GM19351 (cell line): ENCODE measurements at regions not wholly inside any gene's neighbourhood (a gene's known extent, or its start where the extent isn't known, plus 50 kb on each side); places are given as distances from the start of the nearest gene placed in this dataset.

ENCODE experiments used
- ATAC-seq: cut with Tn5 transposase; IDR thresholded peaks from one replicate; pipeline ENCODE4 v1.9.1; 2021; ENCODE audit warnings: mild to moderate bottlenecking, moderate library complexity; ENCODE audit not compliant: unreplicated experiment

DNA sequence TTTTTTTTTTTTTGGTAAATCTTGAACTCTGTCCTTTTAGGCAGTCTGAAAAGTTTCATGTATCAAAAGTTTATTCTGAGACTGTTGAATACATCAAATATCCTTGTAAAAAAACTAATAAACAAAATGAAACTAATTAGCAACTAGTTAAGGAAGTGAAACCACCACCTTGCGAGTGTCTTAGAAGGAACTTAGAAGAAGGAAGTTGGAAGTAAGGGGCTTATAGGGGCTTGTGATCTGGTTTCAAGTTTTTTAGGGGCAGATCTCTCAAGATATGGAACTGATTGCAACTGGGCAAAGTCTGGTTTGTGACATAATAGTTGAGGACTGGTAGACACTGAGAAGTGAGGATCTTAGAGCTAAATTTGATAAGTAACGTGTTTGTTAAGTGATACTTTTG, 748.8 kb downstream of the C12orf50 start:
- ATAC-seq: peak; percentile 79

DNA sequence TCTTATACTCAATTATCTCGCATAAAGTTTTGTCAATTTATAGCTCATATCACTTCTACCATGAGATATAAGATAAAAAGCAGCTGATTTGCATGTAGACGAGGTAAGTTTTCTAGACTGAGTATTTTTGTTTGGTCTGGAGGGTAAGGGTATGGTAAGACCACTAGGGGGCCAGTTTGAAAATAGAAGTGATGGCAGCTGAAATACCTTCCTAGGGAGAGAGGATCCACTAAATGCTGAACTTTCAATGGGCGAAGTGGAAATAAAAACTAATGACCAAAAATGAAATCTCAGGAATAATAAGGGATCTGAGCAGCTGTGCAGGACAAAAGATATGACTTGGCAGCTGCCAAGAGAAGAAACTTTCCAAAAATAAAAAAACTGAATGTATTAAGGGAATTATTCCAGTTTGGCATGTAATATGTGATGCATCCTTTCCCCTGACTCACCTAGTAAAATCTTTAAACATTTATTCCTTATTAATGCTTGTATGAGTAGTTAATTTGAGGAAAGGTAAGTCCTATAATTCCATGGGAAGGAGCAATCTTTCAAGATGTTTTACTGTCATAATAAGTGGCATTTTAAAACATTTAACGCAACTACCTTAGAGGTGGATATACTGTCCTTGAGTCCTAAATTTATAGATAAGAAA, 754.5 kb downstream of the C12orf50 start:
- peak; percentile 82 for ATAC-seq

DNA sequence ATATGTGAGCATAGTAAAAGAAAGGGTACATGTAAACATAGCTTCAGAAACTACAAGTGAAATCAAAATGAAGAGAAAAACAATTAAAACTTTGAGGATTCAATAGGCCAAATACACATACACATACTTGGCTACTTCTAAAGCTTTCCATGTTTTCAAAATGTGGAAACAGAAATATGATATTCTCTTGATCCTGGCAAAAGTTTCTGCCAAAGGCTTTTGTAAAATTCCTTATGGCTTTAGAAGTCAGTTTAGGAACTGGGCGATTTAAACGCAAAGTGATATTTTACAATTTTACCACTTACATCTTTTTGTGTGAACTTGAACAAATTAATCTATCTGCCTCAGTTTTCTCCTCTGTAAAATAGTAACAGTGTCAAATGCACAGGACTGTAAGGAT, 756.4 kb downstream of the C12orf50 start:
- no peak for ATAC-seq

DNA sequence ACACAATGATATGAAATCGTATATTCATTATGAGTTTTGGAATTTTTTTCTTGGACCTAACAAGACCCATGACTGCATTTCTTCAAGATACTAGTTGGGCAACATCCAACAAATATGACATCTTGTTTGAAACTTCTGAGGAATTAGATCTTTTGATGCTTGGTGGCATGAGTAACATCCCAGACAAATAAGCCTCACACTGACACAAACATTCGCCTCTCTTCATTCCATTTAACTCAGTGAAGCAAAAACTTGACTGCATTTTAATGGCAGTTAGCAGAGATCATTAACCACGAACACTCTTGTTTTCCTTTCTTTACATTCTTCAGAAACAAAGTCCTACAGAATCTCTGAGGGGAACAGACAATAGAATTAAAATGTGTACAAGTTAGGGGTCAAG, 758.3 kb downstream of the C12orf50 start:
- ATAC-seq: no peak

DNA sequence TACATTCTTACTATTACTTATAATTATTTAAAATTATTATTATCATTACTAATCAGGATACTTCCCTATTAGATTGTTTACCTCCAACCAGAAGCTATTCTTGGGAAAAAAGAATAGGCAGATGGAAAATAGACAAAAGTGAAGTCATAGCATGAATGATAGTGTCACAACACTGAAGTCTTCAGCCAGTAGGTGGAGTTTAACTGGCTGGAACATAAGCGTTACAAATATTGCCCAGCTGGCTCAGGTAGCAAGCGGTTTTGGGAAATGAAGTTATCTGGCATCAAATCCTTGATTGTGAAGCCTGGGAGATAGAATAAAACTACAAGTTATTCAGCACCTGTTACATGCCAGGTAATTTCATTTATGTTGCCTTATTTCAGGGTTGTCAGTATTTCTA, 762.9 kb downstream of the C12orf50 start:
- no peak for ATAC-seq

DNA sequence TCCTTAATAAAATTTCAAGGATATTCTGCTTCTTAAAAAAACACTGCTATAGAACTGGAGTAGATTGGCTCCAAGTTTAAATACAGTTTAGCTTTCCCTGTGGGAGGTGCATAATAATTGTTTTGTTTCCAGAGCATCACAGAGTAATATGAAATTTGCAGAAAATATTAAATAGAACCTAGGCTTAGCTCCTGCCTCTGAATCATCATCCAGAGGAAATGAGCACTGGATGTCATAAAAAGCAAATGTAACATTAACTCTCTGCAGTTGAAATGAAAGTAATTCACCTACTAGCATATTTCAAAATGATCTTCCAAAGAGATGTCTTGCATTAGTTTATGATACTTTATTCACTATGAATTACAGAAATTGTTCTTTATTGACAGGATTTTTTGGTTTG, 769.8 kb downstream of the C12orf50 start:
- no peak for ATAC-seq

DNA sequence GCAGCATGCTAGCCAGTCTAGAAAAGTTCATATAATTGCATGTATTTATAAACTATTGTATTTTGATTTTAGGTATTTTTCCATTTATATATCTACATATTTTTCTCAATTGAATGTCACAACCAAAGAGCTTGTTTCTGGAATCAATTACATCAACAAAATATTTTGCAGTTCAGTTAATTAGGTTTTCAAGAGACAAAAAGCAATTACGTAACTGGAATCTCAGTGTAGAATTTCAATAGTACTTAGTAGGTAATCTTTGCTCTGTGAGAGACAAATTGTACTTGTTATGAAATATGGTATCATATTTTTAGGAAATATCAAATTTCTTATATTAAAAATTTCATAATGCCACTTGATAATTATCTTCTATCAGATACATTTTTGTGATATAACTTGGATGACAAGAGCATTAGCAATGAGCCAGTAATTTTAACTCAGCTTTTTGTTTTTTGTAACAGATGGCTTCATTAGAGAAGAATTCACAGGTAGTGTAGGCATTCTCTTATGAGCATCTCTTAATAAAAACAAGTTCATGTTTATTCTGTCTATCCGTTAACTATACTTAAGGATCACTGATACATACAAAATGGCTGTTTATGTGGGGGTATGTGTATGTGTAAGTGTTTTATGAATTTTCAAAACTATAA, 774.7 kb downstream of the C12orf50 start:
- ATAC-seq: no peak

DNA sequence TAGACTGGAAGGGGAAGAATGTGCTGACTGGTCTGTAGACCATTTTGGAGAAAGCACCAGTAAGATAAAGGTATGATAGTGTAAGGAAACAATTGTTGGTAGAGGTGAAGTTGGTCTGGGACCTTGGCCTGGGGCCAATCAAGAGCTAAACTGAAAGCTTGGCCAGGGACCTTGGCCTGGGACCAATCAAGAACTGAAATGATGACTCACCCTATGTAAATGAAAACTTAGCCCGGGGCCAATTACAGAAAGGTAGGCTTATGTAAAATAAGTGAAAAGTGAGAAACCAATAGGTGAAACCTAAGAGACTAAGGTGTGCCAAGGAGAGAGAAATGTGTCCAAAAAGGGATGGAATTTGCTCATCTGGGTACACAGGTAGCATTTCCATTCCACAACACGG, 776.0 kb downstream of the C12orf50 start:
- ATAC-seq: no peak

DNA sequence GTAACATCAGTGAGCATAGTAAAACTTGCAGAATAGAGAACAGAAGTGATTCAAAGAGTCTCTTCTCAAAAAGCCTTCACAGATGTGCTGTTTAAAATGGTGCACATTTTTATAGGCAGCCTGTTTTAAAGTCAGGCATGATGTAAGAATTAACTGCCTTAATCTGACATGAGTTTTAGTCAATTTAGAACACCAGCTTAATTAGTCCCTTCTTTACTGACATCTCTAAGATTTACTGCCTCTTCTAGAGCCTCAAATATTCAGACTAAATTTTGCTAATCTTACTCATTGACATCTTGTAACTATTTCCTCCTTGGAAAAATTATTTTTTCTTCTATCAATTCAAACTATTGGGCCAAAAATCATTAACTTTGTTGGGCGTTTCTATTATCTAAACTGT, 782.5 kb downstream of the C12orf50 start:
- no peak for ATAC-seq

DNA sequence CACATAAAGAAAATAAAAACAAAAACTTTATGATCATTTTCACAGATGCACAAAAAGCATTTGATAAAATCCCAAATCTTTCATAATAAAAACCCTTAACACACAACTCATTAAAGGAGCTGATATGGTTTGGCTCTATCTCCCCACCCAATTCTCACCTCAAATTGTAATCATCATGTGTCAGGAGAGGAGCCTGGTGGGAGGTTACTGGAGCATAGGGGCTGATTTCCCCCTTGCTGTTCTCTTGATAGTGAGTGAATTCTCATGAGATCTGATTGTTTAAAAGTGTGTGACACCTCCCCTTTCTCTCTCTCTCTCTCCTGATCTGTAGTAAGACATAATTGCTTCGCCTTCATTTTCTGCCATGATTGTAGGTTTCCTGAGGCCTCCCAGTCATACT, 790.7 kb downstream of the C12orf50 start:
- no peak for ATAC-seq

DNA sequence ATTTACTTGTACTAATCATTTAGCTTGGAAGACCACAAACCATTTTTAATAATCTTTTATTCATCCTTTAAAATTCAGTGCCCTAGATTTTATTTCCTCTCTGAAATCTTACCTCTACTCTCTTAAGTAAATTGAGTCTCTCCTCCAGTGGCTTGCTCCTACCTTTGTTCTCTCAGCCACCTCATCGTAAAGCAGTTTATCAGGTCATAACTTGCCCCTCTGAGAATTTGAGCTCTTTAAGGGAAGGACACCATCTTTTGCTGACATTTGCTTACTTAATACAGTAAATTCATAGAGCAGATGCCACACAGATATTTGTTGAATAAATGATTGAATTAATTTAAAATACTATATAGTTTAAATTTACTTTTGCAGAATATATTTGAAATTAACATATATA, 794.3 kb downstream of the C12orf50 start:
- no peak for ATAC-seq

DNA sequence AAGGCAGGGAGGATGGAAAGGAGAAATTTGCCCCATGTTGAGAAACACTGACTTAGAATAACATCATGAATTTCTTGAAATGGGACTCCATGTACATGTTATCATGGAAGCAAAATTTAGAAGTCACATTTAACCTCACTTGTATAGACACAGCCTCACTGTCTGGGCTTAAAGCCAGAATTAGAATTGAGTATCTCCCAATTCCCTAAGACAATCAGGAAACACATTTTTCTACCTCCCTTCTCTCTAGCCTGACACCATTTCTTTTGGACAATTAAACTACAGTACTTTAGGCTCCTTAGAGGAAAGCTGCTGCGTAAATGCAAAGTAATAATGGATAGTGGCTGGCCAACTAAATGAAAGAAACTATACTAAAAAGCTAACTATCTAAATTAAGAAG, 795.5 kb downstream of the C12orf50 start:
- ATAC-seq: no peak

DNA sequence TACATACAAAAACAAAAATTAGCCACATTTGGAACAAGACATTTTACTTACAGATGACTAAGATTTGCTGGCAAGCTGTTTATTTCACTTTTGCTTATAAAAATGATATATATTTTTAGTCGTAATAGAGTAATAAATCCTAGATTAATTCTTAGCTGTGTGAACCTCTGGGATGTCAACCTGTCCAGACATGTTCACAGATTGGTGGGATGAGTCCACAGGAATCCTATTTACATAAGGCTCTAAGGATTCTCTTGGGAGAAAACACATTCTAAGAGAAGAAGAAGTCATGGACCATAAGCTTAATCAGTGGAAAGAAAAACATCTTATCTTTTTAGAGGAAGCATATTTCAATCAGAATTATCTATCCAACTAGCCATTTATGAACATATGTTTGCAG, 797.4 kb downstream of the C12orf50 start:
- no peak for ATAC-seq

DNA sequence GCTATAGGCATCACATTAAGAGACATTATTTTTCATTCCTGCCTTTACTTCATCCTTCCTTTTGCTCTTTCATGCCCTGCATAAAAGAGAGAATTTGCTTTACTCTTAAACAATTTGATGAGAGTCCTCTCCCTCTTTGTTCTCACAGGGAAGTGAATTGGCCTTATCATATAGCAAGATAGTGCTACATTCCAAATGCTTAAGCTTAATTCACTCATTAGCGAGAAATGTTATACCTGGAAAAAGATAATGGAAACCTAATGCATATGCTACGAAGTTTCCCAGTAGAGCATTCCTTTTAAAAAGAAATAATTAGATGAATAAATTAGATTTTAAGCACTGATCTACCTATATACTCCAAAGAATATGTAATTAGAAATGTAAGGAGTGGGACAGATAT, 798.8 kb downstream of the C12orf50 start:
- no peak for ATAC-seq

DNA sequence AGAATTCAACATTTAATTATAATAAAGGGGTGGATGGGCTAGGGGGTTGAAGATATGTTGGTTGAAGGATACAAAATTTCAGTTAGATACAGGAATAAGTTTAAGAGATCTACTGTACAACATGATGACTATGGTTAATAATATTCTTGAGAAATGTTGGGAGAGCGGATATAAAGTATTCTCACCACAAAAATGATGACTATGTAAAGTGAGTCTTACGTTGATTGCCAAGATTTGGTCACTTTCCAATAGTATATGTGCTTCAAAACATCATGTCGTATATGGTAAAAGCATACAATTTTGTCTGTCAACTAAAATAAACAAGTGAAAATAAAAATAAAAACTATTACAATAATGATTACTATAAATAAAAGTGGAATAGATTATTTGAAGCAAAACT, 802.0 kb downstream of the C12orf50 start:
- ATAC-seq: no peak

DNA sequence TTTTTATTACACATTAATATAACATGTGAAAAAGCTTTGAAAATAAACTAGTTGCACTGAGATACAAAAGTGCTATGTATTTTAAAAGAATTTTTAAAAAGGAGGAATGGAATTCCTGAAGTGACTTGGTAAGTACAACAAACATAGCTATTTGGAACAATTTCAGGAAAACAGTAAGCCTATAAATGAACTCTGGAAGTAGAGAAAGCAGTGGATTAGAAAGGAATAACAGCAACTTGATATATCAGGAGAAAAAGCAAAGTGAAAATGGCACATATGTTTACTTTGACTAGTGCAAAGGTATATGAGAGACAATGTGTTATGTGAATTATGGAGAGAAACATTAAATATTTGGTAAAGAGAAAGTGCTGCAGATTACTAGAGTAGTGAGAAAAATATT, 811.7 kb downstream of the C12orf50 start:
- ATAC-seq: no peak

DNA sequence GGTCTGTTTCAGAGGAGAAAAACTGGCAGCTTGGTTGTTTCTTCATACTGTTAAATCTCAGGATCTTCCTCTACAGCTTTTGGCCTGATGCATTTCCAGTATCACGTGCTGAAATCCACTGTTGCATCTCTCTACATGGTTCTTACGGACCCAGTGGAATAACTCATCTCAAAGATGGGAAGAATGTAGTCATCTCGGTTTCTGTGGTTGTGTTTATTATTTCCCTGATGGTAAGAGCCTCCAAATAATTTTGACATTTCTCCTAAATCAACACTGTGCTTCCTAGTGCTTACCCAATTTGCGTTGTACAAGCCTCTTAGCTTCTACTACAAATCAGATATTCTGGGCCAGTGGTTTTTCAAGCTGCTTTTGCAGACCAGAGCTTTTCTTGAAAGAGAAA, 812.8 kb downstream of the C12orf50 start:
- ATAC-seq: no peak

DNA sequence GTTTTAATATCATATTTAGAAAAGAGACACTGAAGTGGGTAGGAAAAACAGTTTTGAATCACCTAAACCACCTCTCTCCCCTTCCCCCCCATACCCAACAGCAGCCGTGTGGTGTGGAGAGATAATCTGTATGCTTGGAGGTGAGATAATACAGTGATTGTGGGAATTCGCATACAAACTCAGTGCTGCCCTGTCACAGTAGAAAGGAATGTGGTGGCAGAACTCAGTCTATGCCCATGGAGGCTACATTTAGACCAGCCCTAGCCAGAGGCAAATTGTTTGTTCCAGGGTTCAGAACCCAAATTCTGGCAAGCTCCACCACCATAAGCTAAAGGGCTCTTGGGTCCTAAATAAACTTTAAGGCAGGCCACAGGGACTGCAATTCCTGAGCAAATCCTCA, 827.0 kb downstream of the C12orf50 start:
- ATAC-seq: no peak

DNA sequence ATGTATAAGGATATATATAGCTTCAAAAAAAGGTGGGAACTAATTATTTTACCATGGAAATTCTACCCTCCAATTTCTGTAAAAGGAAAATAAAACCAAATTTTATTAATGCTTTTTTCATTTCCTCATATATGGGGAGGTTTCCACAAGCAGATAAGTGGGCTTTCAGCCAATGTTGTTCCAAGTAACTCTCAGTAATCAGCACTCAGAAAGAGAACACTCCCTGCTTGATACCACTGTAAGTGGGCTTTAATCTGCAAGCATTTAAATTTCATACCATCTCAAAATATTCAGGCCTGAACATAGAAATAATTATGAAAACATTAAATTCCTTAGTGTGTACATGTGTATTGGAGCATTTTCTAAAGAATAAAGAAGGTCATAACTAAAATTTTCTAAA, 827.6 kb downstream of the C12orf50 start:
- no peak for ATAC-seq

DNA sequence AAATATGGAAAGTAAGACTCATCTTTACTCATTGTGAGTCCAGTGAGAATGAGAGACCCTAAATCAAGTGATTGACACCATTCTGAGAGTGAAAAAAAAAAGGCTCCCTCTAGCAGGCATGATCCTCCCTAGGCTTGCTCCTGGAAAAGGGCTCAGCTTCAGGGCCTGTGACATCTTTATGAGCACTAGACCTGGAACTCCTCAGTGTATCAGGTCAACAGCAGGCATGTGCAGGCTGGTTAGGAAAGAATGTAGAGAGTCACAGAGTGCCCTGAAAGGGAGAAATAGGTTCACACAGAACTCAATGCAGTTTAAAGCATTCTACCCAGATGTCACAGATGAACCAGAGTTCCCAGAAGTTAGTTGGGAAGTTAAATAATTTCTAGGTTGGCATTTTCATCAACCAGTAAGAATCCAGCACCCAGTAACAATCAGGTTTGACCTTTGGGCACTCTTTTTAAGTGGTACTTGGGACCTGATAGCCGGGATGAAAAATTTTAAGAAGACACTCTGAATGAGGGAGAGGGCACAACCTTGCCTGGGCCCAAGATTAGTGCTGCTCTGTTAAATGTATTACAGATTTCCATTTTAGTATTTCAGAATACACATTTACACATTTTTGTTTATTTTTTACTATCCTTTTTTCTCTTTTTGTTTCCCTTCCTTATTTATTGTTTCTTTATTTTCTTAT, 828.8 kb downstream of the C12orf50 start:
- ATAC-seq: no peak

DNA sequence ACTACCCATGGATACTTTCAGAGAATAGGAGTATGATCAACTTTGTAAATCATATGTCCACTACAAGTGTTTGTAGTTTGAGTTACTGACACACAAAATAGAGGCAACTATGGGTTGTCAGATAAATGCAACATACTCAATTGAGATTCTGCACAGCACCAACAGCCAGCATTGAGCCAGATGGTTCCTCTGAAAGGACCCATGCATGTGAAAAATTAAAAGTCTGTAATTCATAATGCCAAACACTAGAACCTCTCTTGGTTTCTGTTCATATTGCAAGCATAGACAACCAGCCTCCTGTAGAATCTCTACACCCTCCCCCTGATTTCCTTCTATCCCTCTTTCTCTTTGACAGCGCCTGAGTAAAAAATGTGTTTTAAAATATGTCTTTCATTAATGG, 831.0 kb downstream of the C12orf50 start:
- ATAC-seq: no peak

DNA sequence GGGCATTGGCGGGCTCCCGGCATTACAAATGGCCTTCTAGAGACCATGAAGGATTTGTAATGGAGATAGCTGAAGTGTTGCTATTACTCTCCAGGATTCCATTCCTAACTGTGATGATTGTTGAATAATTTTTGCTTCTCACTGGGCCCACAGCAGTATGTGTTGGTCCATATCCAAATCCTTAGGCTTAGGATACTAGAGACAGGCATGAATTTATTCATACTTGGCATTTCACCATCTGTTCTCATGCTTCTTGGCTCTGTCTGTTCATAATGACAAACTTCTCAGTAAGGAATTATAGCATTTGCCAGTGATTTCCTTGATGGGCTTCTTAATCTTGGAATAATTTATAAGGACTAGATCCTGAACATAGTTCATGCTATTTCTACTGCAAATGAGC, 832.9 kb downstream of the C12orf50 start:
- ATAC-seq: no peak
